Tibial nerve (tissue), 4 donors: ENCODE measurements at regions not wholly inside any gene's neighbourhood (a gene's known extent, or its start where the extent isn't known, plus 50 kb on each side); places are given as distances from the start of the nearest gene placed in this dataset.

Experiments
- CTCF ChIP-seq, 5 experiments: fragments of 200-600 bp in 3 of 5; fragments of 450-650 bp in 2 of 5; sonication (generic) in 3 of 5; IDR thresholded peaks; one replicate each; pipeline ENCODE4 v1.5.1; 2016 to 2019; ENCODE audit warnings: antibody characterized with exemption in 5 of 5, mild to moderate bottlenecking in 3 of 5, moderate library complexity in 2 of 5
- EP300 ChIP-seq, 2 donors: sonication (generic); formaldehyde crosslinking; IDR thresholded peaks; one replicate each; pipeline ENCODE4 v1.6.1; 2017; ENCODE audit warnings: antibody characterized with exemption in 2 of 2, mild to moderate bottlenecking in 1 of 2
- POLR2A ChIP-seq, 2 donors: fragments of 450-650 bp; IDR thresholded peaks; one replicate each; pipeline ENCODE4 v1.6.1; 2017; ENCODE audit warnings: antibody characterized with exemption in 2 of 2, mild to moderate bottlenecking in 2 of 2, moderate library complexity in 2 of 2

GRCh38 chr2:181124497-181124896 lies 144.1 kb downstream of the UBE2E3 start:
- TF ChIP-seq POLR2A (IDR thresholded peaks at IDR 0.05) (no peak), CTCF (IDR thresholded peaks at IDR 0.05) (no peak), EP300 (IDR thresholded peaks at IDR 0.05) (no peak)
